Esophagus muscularis mucosa (tissue), 4 donors: ENCODE measurements at regions not wholly inside any gene's neighbourhood (a gene's known extent, or its start where the extent isn't known, plus 50 kb on each side); places are given as distances from the start of the nearest gene placed in this dataset.

Experiments
- EP300 ChIP-seq: sonication (generic); formaldehyde crosslinking; IDR thresholded peaks from one replicate; pipeline ENCODE4 v1.6.1; 2017; ENCODE audit warnings: antibody characterized with exemption
- POLR2A ChIP-seq: fragments of 450-650 bp; IDR thresholded peaks from one replicate; pipeline ENCODE4 v1.6.1; 2017; ENCODE audit warnings: antibody characterized with exemption, moderate library complexity, mild to moderate bottlenecking, low read depth
- POLR2AphosphoS5 ChIP-seq, 2 donors: sonication (generic); formaldehyde crosslinking; IDR thresholded peaks; one replicate each; pipeline ENCODE4 v1.6.1; 2017; ENCODE audit warnings: antibody characterized with exemption in 2 of 2
- TF ChIP-seq, protein P1 (sequence below), 3 experiments: fragments of 200-600 bp in 2 of 3; fragments of 450-650 bp in 1 of 3; sonication (generic) in 2 of 3; IDR thresholded peaks; one replicate each; pipeline ENCODE4 v1.5.1; 2017 to 2019; ENCODE audit warnings: antibody characterized with exemption in 3 of 3, mild to moderate bottlenecking in 2 of 3, moderate library complexity in 1 of 3

DNA sequence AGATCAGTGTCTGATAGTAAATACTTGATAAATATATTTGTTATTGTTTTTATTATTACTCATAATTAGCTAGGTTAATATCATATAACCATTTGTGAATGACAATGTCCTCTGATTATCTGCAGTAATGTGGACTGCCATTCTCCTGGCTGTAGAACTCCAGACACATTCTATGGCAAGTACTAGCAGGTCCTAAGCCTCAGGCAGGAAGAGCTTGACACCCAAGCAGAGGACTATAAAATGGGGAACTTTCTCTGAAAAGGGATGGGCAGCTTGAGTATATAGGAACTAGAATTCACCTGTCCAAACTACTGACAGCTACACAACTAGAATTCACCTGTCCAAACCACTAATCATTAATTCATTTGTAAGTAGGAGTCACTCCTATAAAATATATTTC, 649.4 kb downstream of the CPS1 start:
- TF ChIP-seq EP300, result no peak
- TF ChIP-seq, protein P1, sequence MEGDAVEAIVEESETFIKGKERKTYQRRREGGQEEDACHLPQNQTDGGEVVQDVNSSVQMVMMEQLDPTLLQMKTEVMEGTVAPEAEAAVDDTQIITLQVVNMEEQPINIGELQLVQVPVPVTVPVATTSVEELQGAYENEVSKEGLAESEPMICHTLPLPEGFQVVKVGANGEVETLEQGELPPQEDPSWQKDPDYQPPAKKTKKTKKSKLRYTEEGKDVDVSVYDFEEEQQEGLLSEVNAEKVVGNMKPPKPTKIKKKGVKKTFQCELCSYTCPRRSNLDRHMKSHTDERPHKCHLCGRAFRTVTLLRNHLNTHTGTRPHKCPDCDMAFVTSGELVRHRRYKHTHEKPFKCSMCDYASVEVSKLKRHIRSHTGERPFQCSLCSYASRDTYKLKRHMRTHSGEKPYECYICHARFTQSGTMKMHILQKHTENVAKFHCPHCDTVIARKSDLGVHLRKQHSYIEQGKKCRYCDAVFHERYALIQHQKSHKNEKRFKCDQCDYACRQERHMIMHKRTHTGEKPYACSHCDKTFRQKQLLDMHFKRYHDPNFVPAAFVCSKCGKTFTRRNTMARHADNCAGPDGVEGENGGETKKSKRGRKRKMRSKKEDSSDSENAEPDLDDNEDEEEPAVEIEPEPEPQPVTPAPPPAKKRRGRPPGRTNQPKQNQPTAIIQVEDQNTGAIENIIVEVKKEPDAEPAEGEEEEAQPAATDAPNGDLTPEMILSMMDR (IDR thresholded peaks at IDR 0.05), result no peak
- no peak for TF ChIP-seq POLR2AphosphoS5 (IDR thresholded peaks at IDR 0.05)
- TF ChIP-seq POLR2A, result no peak
